Epithelial cell of esophagus (primary cell): ENCODE measurements at regions not wholly inside any gene's neighbourhood (a gene's known extent, or its start where the extent isn't known, plus 50 kb on each side); places are given as distances from the start of the nearest gene placed in this dataset.
A peak's percentile ranks its signal among the peaks of the same experiment; 100 is the strongest.

Experiments
- DNase-seq: peaks from one replicate; pipeline ENCODE4 v3.0.0; 2010; ENCODE audit warnings: low read depth
- H3K4me3 ChIP-seq: 2 replicates; pipeline ENCODE4 v1.5.1; 2011; ENCODE audit warnings: mild to moderate bottlenecking, low read length, control low read depth
- CTCF ChIP-seq: IDR thresholded peaks from 2 replicates; pipeline ENCODE4 v1.5.1; 2011; ENCODE audit warnings: low read depth, mild to moderate bottlenecking, low read length, control low read depth, inconsistent platforms; ENCODE audit not compliant: insufficient read depth; ENCODE audit errors: missing control alignments

- H3K4me3 ChIP-seq, result no peak overlapping the region
- DNase-seq, result peak; percentile 80
- no peak for TF ChIP-seq CTCF
Measured at GRCh38 chr2:192267484-192267883, 72.8 kb upstream of the TMEFF2 start.

- TF ChIP-seq CTCF, result no peak
- no peak overlapping the region for H3K4me3 ChIP-seq
- no peak for DNase-seq
Measured at GRCh38 chr2:192265751-192266150, 71.0 kb upstream of the TMEFF2 start.

GRCh38 chr2:192254444-192254843 is 59.7 kb upstream of the TMEFF2 start:
- TF ChIP-seq CTCF, result no peak

GRCh38 chr2:192253692-192254091 is 59.0 kb upstream of the TMEFF2 start:
- H3K4me3 ChIP-seq, result no peak overlapping the region
- no peak for TF ChIP-seq CTCF
- DNase-seq, result no peak

More at GRCh38 chr2:192254444-192254843, 59.7 kb upstream of the TMEFF2 start:
- H3K4me3 ChIP-seq, result no peak overlapping the region
- DNase-seq, result no peak

- DNase-seq, result no peak
- no peak for TF ChIP-seq CTCF
- no peak overlapping the region for H3K4me3 ChIP-seq
Measured at GRCh38 chr2:192250961-192251360, 56.2 kb upstream of the TMEFF2 start.

- no peak for DNase-seq
- H3K4me3 ChIP-seq, result no peak overlapping the region
- no peak for TF ChIP-seq CTCF
Measured at GRCh38 chr2:192247456-192247855, 52.7 kb upstream of the TMEFF2 start.

- DNase-seq, result no peak
- no peak for TF ChIP-seq CTCF
- no peak overlapping the region for H3K4me3 ChIP-seq
Measured at GRCh38 chr2:192246297-192246696, 51.6 kb upstream of the TMEFF2 start.
